NT2/D1 (cell line): ENCODE measurements at regions not wholly inside any gene's neighbourhood (a gene's known extent, or its start where the extent isn't known, plus 50 kb on each side); places are given as distances from the start of the nearest gene placed in this dataset.

Source experiments
- DNase-seq: peaks from one replicate; pipeline ENCODE4 v3.0.0-alpha.2; 2011; ENCODE audit warnings: low read depth, low spot score
- H3K27me3 ChIP-seq: 2 replicates; pipeline ENCODE4 v1.6.0; 2011; ENCODE audit warnings: mild to moderate bottlenecking; ENCODE audit not compliant: insufficient read length, insufficient read depth
- H3K36me3 ChIP-seq: 2 replicates; pipeline ENCODE4 v1.6.1; 2011; ENCODE audit warnings: mild to moderate bottlenecking, low read length, mixed read lengths; ENCODE audit not compliant: insufficient read depth, insufficient read length
- H3K4me1 ChIP-seq: 2 replicates; pipeline ENCODE4 v1.5.1; 2011; ENCODE audit not compliant: insufficient read depth, insufficient read length
- H3K4me3 ChIP-seq: 2 replicates; pipeline ENCODE4 v1.5.1; 2011; ENCODE audit warnings: low read depth; ENCODE audit not compliant: insufficient read length
- H3K9ac ChIP-seq: 2 replicates; pipeline ENCODE4 v1.6.0; 2011; ENCODE audit warnings: low read depth; ENCODE audit not compliant: insufficient read length
- H3K9me3 ChIP-seq: 2 replicates; pipeline ENCODE4 v1.5.1; 2011; ENCODE audit warnings: mild to moderate bottlenecking, low read length; ENCODE audit not compliant: insufficient read depth
- SUZ12 ChIP-seq: IDR thresholded peaks from 2 replicates; pipeline ENCODE4 v1.6.1; 2011; ENCODE audit not compliant: insufficient read length, insufficient read depth; ENCODE audit errors: extremely low read depth
- YY1 ChIP-seq: IDR thresholded peaks from 2 replicates; pipeline ENCODE4 v1.6.1; 2011; ENCODE audit not compliant: insufficient read length, insufficient read depth
- ZNF274 ChIP-seq: IDR thresholded peaks from 2 replicates; pipeline ENCODE4 v1.6.1; 2011; ENCODE audit warnings: mild to moderate bottlenecking, low read depth, low read length

GRCh38 chr9:87280421-87280820 lies 217.2 kb upstream of the DAPK1 start:
- H3K36me3 ChIP-seq: no peaks in the 10 kb centered on the region
- H3K27me3 ChIP-seq: no peaks in the 10 kb centered on the region
- no peaks in the 10 kb centered on the region for H3K4me1 ChIP-seq
- H3K9ac ChIP-seq: no peak overlapping the region
- H3K9me3 ChIP-seq: no peaks in the 10 kb centered on the region
- TF ChIP-seq SUZ12 (no peak), YY1 (no peak), ZNF274 (no peak)
- DNase-seq: no peak
- no peak overlapping the region for H3K4me3 ChIP-seq

- no peak for DNase-seq
- no peaks in the 10 kb centered on the region for H3K27me3 ChIP-seq
- no peaks in the 10 kb centered on the region for H3K4me1 ChIP-seq
- TF ChIP-seq ZNF274 (no peak), SUZ12 (no peak), YY1 (no peak)
- H3K36me3 ChIP-seq: no peaks in the 10 kb centered on the region
- no peak overlapping the region for H3K9ac ChIP-seq
- H3K9me3 ChIP-seq: no peaks in the 10 kb centered on the region
- H3K4me3 ChIP-seq: no peak overlapping the region
Measured at GRCh38 chr9:87282538-87282937, 215.1 kb upstream of the DAPK1 start.

GRCh38 chr9:87283585-87283984 lies 214.1 kb upstream of the DAPK1 start:
- no peaks in the 10 kb centered on the region for H3K27me3 ChIP-seq
- DNase-seq: no peak
- no peaks in the 10 kb centered on the region for H3K36me3 ChIP-seq
- no peak overlapping the region for H3K9ac ChIP-seq
- H3K9me3 ChIP-seq: no peaks in the 10 kb centered on the region
- H3K4me1 ChIP-seq: no peaks in the 10 kb centered on the region
- H3K4me3 ChIP-seq: no peak overlapping the region
- TF ChIP-seq YY1 (no peak), SUZ12 (no peak), ZNF274 (no peak)

GRCh38 chr9:87285183-87285850 lies 212.3 kb upstream of the DAPK1 start:
- no peak for DNase-seq
- Histone ChIP-seq H3K27me3 (no peaks in the 10 kb centered on the region), H3K4me3 (no peak overlapping the region)

GRCh38 chr9:87286506-87286905 lies 211.2 kb upstream of the DAPK1 start:
- no peaks in the 10 kb centered on the region for H3K36me3 ChIP-seq
- TF ChIP-seq YY1 (no peak), ZNF274 (no peak), SUZ12 (no peak)
- H3K27me3 ChIP-seq: no peaks in the 10 kb centered on the region

More at GRCh38 chr9:87285183-87285850, 212.3 kb upstream of the DAPK1 start:
- no peaks in the 10 kb centered on the region for H3K9me3 ChIP-seq
- TF ChIP-seq YY1 (no peak), ZNF274 (no peak), SUZ12 (no peak)
- no peaks in the 10 kb centered on the region for H3K36me3 ChIP-seq
- H3K9ac ChIP-seq: no peak overlapping the region
- H3K4me1 ChIP-seq: no peaks in the 10 kb centered on the region

GRCh38 chr9:87290241-87291052 lies 207.2 kb upstream of the DAPK1 start:
- Histone ChIP-seq H3K9ac (no peak overlapping the region), H3K36me3 (no peaks in the 10 kb centered on the region), H3K27me3 (no peaks in the 10 kb centered on the region), H3K9me3 (peaks cover 11% of the 10 kb centered on the region), H3K4me3 (no peak overlapping the region), H3K4me1 (no peaks in the 10 kb centered on the region)
- DNase-seq: no peak
- TF ChIP-seq SUZ12: no peak
- no peak for TF ChIP-seq YY1
- TF ChIP-seq ZNF274: no peak

More at GRCh38 chr9:87286506-87286905, 211.2 kb upstream of the DAPK1 start:
- H3K4me1 ChIP-seq: no peaks in the 10 kb centered on the region
- DNase-seq: no peak
- H3K9me3 ChIP-seq: no peaks in the 10 kb centered on the region
- H3K4me3 ChIP-seq: no peak overlapping the region
- no peak overlapping the region for H3K9ac ChIP-seq

GRCh38 chr9:87292449-87293191 lies 205.0 kb upstream of the DAPK1 start:
- H3K9ac ChIP-seq: no peak overlapping the region
- no peak for DNase-seq
- H3K27me3 ChIP-seq: no peaks in the 10 kb centered on the region
- TF ChIP-seq SUZ12: no peak
- no peak for TF ChIP-seq ZNF274
- no peak for TF ChIP-seq YY1
- H3K36me3 ChIP-seq: no peaks in the 10 kb centered on the region
- no peak overlapping the region for H3K4me3 ChIP-seq
- no peaks in the 10 kb centered on the region for H3K4me1 ChIP-seq
- peaks cover 11% of the 10 kb centered on the region for H3K9me3 ChIP-seq
